SKM-1 treated with dmso at 0.1 percent for 144 hours (cell line): ENCODE measurements at regions not wholly inside any gene's neighbourhood (a gene's known extent, or its start where the extent isn't known, plus 50 kb on each side); places are given as distances from the start of the nearest gene placed in this dataset.

Source experiments
- DNase-seq: peaks from one replicate; lab custom pipeline; 2025; ENCODE audit not compliant: unreplicated experiment; lab: John Stamatoyannopoulos, UW

DNA sequence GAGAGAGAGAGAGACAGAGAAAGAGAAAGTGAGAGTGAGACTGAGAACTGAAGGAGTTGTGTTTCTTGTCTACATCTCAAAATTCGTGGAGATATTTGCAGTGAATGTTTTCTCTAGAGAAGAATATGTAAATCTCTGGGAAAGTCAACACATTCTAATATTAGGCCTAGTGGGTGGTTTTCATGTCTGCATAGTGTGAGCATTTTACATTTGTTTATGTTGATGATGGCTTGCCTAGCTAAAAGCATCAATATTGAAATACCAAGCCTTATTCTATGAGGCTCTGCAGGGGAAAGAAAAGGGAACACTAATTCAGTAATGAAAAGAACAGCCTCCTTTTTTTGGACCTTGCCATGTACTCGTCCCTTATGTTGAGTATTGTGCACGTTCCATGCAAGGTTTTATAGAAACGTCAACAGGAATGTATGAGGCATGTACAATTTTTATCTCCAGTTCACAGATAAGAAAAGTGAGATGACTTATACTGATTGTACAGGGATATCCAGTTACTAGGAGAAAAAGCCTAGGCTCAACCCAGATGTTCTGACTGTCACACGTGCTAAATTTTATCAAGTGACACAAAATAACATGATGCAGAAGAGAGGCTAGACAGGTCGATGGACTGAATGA, 1288.9 kb upstream of the SLC10A2 start:
- DNase-seq = no peak

DNA sequence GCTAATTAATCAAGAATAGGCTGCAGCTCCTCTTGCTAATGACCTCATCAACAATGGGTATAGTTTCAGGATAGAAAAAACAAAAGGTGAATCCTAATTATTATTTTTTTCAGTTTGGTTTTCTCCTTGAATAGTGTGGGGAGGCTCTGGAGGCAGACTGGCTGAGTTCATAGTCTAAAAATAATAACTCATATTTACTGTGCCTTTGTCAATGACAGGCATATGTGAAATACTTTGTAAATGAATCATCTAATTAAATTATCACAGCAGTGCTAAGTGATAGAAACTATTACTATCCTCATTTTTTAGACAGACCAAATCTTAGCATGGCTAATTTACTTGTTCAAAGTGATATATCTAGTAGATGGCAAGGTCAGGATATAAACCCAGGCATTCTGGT, 1261.0 kb upstream of the SLC10A2 start:
- DNase-seq = no peak

DNA sequence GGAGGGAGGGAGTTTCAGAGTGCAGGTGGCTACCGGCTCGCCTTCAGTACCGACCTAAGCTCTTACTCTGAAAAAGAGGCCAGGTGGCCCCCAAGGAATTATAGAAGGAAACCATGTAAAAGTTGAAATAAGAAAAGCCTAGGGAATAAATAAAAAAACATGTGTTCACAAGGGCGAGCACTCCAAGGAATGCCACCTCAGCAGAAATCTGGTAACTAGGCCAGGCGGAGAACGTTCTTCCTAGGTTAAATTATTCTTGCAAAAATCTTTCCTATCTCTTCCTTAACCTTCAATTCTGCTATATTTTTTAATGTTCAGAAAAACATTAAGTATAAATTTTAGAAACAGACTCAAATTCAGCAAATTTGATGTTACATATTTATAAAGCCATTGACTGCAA, 1260.3 kb upstream of the SLC10A2 start:
- DNase-seq = no peak

DNA sequence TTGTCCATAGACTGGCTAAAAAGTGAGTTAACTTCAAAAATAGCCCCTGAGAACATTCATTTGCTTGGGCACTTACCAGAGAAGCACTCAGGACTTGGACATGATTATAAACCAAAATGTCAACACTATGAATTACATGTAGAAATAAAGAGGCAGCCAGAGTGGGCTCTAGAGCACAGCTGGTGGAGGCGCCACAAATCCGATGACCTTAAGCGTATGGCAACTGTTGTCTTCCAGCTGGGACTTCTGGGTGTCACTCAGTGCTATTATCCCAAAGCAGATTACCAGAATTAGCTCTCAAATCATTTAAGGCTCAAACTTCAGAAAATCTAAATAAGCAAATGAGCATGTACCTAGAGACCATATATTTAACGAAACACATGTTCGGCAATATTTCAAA, 1255.5 kb upstream of the SLC10A2 start:
- DNase-seq = no peak

DNA sequence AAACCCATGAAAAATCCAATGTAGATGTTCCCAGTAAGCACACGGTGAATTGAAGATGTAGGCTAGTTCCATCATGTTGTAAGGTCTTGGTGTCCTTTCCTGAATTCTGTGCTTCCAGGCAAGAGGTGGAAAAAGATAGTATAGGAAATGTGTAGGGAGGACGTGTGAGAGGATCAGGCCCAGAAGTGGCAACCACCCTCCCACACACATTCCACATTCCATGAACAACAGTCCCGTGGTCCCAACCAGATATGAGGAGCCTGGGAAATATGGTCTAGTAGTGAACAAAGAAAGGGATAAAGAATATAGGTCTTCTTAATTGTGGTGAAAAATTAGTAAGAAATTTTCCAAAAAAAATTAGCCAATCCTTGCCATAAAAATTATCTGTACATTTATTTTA, 1254.2 kb upstream of the SLC10A2 start:
- DNase-seq = no peak

DNA sequence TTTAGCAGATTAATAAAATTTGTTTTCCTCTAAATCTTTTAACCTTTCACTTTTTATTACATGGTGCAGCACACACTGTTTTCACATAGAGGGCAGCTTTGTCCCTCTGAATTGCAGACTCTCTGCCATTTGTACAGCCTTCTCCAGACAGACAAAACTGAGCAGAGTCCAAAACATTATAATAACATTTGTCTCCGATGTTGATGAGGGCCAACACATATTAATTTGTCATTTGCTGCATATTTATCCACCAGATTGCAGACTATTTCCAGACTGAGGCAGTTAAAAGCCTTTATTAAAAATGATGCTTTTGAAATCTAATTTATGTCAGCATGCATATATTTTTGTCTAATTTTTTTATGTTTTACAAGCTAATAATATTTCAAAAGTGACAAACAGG, 1251.9 kb upstream of the SLC10A2 start:
- no peak for DNase-seq

DNA sequence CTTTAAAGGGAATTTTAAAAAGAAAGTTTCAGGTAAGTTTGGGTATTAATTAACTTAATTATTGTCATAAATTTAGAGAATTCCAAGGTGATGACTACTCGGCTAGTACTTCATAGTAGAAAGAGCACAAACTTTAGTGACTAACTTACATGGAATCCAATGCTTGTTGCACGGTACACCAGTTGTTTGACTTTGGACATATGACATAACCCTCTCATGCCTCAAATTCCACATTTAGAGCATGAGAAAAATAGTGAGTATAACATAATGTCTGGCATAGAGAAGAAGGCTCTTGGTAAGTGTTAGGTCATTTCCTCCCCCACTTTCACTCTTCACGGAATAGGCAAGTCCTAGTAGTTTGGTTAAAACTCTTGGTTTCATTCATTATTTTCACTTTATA, 1249.4 kb upstream of the SLC10A2 start:
- DNase-seq = no peak

DNA sequence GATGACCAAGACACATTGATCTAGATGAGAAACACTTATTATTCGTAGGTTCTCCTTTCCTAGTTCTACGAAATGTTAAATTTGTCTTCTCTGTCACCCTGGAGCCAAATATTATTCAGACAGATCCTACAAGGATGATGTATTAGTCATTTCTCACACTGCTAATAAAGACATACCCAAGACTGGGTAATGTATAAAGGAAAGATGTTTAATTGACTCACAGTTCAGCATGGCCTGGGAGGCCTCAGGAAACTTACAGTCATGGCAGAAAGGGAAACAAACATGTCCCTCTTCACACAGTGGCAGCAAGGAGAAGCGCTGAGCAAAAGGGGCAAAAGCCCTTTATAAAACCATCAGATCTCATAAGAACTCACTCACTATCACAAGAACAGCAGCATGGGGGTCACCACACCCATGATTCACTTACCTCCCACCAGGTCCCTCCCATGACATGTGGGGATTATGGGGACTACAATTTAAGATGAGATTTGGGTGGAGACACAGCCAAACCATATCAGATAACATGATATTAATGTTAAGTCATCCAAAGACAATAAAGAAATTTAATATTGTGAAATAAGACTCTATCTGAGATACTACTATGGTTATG, 1248.8 kb upstream of the SLC10A2 start:
- no peak for DNase-seq

DNA sequence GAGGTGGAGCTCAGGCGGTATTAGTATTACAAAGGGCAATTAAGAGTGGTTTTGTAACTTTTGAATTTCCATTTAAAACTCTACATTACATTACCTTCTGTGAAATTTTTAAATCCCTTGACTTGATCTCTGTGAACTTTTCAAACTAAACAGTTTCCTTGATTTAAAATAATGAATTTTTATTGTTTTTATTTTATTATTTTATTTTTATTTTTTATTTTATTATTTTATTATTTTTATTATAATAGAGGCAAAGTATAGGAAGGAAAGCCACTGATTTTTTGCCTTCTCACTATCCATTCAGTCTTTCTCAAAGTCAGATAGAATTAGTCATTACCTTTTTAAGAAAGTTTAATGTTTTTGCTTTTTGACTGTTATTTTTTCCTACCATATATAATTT, 1248.1 kb upstream of the SLC10A2 start:
- DNase-seq = no peak

DNA sequence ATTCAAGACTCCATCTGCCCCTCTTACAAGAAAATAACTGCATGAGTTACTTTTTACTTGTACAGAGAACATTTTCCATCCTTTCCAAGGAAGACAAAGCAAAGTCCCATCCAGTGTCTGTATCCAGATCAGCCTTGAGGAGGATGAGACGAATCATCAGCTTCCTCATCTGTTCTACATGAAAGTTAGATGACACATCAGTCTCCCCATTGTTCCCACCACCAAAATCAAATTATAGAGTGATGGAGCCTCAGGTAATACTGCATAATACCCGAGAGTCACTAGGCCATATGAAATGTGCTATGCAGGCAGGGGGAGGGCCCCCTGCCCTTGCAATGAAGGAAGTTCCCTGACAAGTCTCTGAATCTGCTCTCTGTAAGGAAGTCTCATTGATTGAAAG, 1244.6 kb upstream of the SLC10A2 start:
- DNase-seq = no peak

DNA sequence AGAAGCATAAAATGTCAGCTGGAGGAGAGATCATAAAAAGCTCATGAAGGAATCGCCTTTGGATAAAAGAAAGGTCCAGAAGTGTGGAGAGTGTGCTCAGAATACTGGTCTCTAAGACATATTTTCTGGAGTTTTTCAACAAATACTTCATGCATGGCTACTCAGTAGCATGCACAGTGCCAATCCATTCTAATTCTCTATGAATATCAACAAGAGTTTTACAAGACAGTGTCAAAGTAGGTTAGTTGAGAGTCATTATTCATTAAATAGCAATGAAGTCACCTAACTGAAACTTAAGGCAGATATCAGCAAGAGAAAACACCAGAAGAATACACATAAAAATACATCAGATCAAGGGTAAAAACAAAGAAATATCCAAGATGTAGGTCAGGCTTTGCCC, 1243.2 kb upstream of the SLC10A2 start:
- DNase-seq = no peak

DNA sequence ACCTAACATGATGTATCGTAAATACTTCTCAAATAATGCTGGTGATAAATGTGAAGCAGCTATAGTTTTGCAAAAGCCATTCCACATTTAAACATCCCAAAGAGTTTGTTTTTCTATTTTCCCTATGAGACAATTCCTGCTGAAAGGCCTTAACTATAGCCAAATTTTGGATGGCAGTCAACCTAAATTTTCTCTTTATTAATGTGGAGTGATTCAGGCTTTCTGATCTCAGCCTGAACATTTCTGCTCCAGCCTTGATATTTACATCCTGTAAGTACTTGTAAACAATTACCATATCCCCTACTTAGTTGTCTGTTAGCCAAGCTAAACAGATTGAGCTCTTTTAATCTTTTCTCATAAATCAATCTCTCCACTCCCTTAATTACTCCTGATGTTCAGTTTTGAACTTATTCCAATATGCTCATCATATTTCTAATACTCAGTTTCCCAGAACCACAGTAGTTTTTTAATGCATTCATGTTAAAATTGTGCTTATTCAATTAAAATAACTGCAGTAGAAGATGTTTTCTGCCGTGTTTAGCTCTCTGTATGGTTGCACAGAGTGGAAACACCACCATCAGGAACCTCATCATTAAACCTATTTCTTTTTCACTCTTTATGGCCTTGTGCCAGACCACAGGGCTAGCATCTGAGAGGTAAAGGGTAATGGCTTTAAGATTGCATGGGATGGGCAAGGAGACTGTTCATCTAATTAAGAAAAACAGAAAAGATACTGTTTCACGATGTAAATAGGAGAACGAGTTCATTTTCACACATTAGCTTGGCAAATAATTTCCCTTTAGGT, 1235.2 kb upstream of the SLC10A2 start:
- no peak for DNase-seq

DNA sequence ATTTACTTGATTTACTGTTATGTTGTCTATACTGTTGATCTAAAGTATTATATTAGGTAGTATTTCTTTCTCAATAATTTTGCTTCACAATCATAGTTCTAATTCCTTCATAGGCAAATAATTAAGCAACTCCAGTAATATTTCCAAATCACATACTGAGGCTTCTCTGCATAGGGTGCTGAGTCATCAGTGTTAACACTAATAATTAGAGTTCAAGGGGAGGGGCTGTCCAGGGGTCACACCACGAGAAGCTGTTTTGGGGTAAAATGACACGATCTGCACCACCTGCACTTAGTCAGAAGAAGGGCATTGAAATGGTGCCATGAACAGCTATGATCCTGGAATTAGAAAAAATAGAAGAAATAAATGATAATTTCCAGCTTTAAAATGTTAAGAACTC, 1230.9 kb upstream of the SLC10A2 start:
- no peak for DNase-seq

DNA sequence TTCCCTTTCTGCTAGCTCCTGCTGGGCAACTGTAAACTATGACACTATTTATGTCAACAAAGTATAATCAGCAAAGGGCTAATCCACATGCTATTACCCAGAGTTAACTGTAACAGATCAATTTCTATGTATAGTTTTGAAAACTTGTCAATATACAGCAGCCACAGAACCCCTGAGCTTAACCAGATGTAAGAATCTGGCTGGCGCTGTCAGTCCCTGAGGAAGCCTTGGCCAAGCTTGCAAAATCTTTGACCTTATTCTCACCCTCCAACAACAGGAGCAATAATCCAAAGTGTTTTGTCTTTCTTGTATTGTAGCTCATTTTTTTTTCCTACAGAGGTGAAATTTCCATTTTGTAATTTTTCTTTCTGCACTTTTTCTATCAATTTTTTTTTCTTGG, 1230.1 kb upstream of the SLC10A2 start:
- DNase-seq = no peak

DNA sequence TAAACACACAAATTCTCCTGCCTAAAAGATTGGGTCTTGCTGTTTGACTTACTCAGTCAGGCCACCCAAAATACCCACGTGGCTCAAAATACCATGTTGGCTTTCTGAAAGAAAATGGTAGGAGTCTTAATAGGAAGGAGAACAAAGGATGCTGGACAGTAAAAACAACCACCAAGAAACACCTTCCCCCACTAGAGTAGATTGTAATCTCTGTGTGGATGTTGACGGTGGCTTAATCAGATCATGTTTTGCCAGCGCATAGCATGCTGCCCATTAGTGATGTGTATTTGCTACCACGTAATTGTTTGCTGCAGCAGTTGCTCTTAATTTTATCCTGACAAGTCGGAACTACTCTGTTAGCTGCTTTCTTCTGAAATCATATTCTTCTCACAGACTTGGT, 1229.3 kb upstream of the SLC10A2 start:
- no peak for DNase-seq

DNA sequence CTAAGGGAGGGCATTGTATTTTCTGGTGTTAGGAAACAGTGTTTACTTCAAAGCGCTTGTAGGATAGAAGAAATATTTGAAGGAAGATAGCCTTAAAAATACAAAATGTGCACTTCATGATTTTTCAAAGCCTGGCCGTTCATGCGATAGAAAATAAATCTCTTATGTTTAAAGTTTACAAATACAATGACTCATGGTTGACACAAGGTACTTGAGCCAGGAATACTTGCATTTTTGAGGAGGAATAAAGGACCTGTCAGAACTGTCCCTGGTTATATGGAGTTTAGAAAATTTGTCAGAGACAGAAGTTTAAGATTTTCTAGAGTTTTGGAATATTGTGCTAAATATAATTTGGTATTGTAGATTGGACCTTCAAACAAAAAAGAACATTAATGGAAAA, 1223.2 kb upstream of the SLC10A2 start:
- no peak for DNase-seq

DNA sequence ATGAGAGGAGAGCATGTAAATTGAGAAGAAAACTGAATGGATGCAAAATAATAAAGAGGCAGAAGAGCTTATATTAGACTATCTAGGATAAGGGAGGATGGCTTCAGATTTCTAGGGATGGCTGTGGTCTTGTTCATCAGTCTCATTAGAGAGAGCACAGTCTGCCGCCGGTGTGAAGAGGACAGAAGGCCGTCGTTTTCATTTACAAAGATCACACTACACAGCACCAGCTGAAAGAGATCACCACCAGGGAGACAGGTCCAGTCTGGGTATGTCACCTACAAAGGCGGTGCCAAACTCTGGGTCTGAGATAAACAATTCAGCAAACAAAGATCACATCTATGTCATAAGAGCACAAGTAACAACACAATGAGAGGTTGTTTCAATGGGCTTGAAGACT, 1222.3 kb upstream of the SLC10A2 start:
- no peak for DNase-seq

DNA sequence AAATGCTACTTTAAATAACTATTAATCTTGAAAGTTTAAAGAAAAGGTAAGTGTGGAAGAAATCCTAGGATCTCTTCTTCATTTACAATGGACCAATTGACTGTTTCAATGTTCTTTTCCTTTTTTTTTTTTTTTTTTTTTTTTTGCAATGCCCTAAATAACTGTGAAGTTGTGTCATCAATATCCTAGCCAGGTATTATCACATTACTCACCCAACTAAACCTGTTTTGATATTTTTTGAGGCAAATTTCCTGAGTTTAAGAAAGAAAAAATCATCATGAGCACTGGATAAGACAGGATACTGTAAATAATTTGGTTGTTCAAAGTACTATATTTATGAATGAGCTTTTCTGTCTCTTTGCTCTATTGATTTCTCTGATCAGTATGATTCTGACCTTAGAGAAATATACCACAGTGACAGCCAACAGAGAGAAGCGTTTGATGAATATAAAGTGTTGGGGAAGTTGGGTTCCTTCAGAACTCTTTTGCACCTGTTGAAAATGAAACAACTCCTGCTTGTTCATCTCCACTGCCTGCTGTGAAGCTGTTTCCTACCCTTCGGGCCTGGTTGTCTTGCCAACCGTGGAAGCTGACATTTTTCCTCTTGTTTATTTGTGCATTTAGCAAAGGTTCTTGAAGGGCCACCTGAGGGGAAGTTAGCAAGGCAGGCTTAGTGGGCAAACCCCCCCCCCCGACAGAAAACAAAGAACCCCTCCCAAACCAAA, 1220.5 kb upstream of the SLC10A2 start:
- no peak for DNase-seq

DNA sequence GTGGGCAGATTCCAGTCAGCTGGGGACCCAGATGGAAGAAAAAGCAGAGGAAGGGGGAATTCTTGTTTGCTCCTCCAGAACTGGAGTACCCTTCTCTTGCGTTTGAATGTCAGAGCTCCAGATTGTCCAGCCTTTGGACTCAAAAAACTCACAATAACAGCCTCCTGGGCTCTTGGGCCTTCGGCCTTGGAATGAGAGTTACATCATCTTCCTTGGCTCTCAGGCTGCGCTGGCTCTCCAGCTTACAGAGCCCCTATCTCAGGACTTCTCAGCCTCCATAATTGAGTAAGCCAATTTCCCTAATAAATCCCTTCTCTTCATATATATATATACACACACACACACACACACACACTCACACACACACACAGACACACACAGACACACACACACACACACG, 1215.7 kb upstream of the SLC10A2 start:
- DNase-seq = no peak

DNA sequence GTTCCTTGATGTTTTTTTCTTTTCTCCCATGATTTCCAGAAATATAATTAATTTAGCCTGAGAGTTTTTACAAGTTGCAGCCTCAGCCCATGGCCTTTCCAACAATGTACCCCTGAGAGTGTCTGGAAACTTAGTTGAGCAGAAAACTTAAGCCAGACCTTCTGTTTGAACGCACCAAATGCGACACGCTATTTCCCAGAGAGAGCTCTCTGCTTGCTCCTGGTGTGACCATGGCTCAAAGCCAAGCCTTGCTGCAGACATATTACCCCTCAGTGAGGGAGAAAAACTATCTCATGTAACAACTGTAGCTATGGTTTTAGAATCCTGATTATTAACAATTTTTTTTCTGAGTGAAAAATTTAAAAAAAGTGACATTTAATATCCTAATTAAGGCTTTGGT, 1204.5 kb upstream of the SLC10A2 start:
- DNase-seq = no peak

DNA sequence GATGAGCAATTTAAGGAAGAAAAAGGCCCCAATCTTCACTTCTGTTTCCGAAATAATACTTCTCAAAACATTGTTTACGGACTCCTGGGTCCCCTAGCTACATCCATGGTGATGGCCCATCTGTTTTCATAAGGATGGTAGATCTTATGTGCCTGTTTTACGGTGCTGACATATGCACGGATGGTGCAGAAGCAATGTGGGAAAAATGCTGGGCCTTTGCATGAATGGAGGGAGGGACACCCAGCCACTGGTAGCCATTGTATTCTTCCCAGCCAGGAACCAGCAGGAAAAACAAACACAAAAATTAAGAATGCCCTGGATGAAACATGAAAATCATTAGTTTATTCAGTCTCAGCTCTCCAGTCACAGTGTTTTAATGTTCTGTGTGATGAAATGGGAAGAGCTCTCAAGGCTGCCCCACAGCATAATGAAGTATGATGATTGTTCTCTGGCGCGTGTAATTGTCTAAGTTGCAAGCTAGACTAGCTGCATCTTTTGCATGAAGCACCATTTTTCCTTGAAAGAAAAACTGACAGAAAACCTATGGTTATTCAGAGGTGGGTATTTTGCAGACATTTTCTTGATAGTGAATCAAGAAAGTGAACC, 1201.1 kb upstream of the SLC10A2 start:
- DNase-seq = no peak
